ENCODE measurements at regions not wholly inside any gene's neighbourhood (a gene's known extent, or its start where the extent isn't known, plus 50 kb on each side); places are given as distances from the start of the nearest gene placed in this dataset.

DNA sequence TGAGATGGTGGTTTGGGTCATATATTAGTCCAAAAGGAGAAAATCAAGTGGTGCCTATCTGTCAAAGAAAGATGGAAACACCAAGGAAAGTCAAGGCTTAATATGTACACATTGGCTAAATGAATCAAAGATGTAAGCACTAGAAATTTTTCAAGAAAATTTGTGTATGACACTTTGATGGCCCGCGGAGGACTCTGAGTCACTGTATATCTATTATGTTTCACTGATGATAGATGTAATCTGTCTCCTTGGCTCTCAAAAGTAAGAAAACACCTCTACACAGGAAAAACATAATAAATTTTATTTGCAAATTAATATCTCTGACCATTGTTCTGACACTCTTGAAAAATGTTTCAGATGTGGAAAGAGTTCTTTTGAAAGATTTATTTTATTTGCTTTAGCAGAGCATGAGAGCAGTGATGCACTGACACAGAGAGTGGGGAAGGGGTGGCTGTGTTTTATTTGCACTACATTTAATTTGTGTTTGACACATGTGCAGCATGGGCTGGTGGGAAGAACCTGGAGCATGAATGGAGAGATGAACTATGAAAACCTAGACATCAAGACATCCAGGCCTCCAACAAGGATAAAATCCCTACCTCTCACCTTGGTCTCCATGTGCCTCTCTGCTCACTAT is 180.8 kb upstream of the GAS1 start:
- no peak for ATAC-seq
- TF ChIP-seq ZNF114 (CRISPR knock-in tag; IDR thresholded peaks at IDR 0.05) = no peak
- no peak for TF ChIP-seq NANOG (IDR thresholded peaks at IDR 0.05; ENCODE audit: borderline replicate concordance)
- TF ChIP-seq, protein P1, sequence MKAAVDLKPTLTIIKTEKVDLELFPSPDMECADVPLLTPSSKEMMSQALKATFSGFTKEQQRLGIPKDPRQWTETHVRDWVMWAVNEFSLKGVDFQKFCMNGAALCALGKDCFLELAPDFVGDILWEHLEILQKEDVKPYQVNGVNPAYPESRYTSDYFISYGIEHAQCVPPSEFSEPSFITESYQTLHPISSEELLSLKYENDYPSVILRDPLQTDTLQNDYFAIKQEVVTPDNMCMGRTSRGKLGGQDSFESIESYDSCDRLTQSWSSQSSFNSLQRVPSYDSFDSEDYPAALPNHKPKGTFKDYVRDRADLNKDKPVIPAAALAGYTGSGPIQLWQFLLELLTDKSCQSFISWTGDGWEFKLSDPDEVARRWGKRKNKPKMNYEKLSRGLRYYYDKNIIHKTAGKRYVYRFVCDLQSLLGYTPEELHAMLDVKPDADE (IDR thresholded peaks at IDR 0.05) = no peak
- TF ChIP-seq, protein P2, sequence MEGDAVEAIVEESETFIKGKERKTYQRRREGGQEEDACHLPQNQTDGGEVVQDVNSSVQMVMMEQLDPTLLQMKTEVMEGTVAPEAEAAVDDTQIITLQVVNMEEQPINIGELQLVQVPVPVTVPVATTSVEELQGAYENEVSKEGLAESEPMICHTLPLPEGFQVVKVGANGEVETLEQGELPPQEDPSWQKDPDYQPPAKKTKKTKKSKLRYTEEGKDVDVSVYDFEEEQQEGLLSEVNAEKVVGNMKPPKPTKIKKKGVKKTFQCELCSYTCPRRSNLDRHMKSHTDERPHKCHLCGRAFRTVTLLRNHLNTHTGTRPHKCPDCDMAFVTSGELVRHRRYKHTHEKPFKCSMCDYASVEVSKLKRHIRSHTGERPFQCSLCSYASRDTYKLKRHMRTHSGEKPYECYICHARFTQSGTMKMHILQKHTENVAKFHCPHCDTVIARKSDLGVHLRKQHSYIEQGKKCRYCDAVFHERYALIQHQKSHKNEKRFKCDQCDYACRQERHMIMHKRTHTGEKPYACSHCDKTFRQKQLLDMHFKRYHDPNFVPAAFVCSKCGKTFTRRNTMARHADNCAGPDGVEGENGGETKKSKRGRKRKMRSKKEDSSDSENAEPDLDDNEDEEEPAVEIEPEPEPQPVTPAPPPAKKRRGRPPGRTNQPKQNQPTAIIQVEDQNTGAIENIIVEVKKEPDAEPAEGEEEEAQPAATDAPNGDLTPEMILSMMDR (conservative IDR thresholded peaks at IDR 0.05; ENCODE audit: low read depth in 2 of 2) = no peak
- TF ChIP-seq, protein P3, sequence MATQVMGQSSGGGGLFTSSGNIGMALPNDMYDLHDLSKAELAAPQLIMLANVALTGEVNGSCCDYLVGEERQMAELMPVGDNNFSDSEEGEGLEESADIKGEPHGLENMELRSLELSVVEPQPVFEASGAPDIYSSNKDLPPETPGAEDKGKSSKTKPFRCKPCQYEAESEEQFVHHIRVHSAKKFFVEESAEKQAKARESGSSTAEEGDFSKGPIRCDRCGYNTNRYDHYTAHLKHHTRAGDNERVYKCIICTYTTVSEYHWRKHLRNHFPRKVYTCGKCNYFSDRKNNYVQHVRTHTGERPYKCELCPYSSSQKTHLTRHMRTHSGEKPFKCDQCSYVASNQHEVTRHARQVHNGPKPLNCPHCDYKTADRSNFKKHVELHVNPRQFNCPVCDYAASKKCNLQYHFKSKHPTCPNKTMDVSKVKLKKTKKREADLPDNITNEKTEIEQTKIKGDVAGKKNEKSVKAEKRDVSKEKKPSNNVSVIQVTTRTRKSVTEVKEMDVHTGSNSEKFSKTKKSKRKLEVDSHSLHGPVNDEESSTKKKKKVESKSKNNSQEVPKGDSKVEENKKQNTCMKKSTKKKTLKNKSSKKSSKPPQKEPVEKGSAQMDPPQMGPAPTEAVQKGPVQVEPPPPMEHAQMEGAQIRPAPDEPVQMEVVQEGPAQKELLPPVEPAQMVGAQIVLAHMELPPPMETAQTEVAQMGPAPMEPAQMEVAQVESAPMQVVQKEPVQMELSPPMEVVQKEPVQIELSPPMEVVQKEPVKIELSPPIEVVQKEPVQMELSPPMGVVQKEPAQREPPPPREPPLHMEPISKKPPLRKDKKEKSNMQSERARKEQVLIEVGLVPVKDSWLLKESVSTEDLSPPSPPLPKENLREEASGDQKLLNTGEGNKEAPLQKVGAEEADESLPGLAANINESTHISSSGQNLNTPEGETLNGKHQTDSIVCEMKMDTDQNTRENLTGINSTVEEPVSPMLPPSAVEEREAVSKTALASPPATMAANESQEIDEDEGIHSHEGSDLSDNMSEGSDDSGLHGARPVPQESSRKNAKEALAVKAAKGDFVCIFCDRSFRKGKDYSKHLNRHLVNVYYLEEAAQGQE (IDR thresholded peaks at IDR 0.05; ENCODE audit: unreplicated experiment) = no peak
- TF ChIP-seq, protein P4, sequence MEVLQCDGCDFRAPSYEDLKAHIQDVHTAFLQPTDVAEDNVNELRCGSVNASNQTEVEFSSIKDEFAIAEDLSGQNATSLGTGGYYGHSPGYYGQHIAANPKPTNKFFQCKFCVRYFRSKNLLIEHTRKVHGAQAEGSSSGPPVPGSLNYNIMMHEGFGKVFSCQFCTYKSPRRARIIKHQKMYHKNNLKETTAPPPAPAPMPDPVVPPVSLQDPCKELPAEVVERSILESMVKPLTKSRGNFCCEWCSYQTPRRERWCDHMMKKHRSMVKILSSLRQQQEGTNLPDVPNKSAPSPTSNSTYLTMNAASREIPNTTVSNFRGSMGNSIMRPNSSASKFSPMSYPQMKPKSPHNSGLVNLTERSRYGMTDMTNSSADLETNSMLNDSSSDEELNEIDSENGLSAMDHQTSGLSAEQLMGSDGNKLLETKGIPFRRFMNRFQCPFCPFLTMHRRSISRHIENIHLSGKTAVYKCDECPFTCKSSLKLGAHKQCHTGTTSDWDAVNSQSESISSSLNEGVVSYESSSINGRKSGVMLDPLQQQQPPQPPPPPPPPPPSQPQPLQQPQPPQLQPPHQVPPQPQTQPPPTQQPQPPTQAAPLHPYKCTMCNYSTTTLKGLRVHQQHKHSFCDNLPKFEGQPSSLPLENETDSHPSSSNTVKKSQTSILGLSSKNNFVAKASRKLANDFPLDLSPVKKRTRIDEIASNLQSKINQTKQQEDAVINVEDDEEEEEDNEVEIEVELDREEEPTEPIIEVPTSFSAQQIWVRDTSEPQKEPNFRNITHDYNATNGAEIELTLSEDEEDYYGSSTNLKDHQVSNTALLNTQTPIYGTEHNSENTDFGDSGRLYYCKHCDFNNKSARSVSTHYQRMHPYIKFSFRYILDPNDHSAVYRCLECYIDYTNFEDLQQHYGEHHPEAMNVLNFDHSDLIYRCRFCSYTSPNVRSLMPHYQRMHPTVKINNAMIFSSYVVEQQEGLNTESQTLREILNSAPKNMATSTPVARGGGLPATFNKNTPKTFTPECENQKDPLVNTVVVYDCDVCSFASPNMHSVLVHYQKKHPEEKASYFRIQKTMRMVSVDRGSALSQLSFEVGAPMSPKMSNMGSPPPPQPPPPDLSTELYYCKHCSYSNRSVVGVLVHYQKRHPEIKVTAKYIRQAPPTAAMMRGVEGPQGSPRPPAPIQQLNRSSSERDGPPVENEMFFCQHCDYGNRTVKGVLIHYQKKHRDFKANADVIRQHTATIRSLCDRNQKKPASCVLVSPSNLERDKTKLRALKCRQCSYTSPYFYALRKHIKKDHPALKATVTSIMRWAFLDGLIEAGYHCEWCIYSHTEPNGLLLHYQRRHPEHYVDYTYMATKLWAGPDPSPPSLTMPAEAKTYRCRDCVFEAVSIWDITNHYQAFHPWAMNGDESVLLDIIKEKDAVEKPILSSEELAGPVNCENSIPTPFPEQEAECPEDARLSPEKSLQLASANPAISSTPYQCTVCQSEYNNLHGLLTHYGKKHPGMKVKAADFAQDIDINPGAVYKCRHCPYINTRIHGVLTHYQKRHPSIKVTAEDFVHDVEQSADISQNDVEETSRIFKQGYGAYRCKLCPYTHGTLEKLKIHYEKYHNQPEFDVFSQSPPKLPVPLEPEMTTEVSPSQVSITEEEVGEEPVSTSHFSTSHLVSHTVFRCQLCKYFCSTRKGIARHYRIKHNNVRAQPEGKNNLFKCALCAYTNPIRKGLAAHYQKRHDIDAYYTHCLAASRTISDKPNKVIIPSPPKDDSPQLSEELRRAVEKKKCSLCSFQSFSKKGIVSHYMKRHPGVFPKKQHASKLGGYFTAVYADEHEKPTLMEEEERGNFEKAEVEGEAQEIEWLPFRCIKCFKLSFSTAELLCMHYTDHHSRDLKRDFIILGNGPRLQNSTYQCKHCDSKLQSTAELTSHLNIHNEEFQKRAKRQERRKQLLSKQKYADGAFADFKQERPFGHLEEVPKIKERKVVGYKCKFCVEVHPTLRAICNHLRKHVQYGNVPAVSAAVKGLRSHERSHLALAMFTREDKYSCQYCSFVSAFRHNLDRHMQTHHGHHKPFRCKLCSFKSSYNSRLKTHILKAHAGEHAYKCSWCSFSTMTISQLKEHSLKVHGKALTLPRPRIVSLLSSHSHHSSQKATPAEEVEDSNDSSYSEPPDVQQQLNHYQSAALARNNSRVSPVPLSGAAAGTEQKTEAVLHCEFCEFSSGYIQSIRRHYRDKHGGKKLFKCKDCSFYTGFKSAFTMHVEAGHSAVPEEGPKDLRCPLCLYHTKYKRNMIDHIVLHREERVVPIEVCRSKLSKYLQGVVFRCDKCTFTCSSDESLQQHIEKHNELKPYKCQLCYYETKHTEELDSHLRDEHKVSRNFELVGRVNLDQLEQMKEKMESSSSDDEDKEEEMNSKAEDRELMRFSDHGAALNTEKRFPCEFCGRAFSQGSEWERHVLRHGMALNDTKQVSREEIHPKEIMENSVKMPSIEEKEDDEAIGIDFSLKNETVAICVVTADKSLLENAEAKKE (CRISPR knock-in tag; IDR thresholded peaks at IDR 0.05) = no peak
- TF ChIP-seq EZH2 (IDR thresholded peaks at IDR 0.05; ENCODE audit: low read depth, unreplicated experiment) = no peak
- TF ChIP-seq ZNF331 (CRISPR knock-in tag; IDR thresholded peaks at IDR 0.05; ENCODE audit: low read depth) = no peak
- Mint-ChIP-seq H3K4me1 (no peaks in the 10 kb centered on the region), H3K27me3 (ENCODE audit: insufficient read depth, low read depth, poor library complexity) (peaks cover 3% of the 10 kb centered on the region), H3K27ac (no peak overlapping the region), H3K4me3 (no peak overlapping the region), H3K36me3 (ENCODE audit: low read depth) (peaks cover 3% of the 10 kb centered on the region; the same call in 1 of the 3 replicates), H3K9me3 (peaks cover 18% of the 10 kb centered on the region; the same call in 2 of the 3 replicates)
- Histone ChIP-seq H3K79me2 (replicated peaks; ENCODE audit: insufficient read depth) (no peaks in the 10 kb centered on the region), H3K4me3 (no peak overlapping the region), H3K27me3 (ENCODE audit: insufficient read depth) (no peaks in the 10 kb centered on the region), H3K4me2 (no peak overlapping the region), H3K36me3 (ENCODE audit: insufficient read depth) (no peaks in the 10 kb centered on the region), H4K20me1 (replicated peaks; ENCODE audit: insufficient read depth) (no peaks in the 10 kb centered on the region), H3K9me2 (ENCODE audit: insufficient read depth) (no peaks in the 10 kb centered on the region), H3F3A (replicated peaks; ENCODE audit: low read depth) (no peaks in the 10 kb centered on the region), H3K4me1 (ENCODE audit: insufficient read depth) (no peaks in the 10 kb centered on the region), H2AFZ (no peak overlapping the region), H3K27ac (ENCODE audit: low read depth) (no peak overlapping the region)
- DNase-seq (ENCODE audit: low spot score) = no peak
